Spleen (tissue), 11 donors: ENCODE measurements at regions not wholly inside any gene's neighbourhood (a gene's known extent, or its start where the extent isn't known, plus 50 kb on each side); places are given as distances from the start of the nearest gene placed in this dataset.

Experiments
- DNase-seq: peaks from one replicate; pipeline ENCODE4 v3.0.0-alpha.2; 2020
- H3K27ac ChIP-seq, 8 donors: fragments of 200-600 bp; sonication (generic) in 7 of 8; 1 replicate in 4 of 8; 2 replicates in 4 of 8; pipeline versions ENCODE4 v1.5.0 to v1.8.0; 2016 to 2021; ENCODE audit warnings: inconsistent platforms in 4 of 8, mild to moderate bottlenecking in 4 of 8, moderate library complexity in 1 of 8
- H3K27me3 ChIP-seq, 7 donors: fragments of 200-600 bp; sonication (generic) in 6 of 7; replicated peaks in 1 of 7; 1 replicate in 4 of 7; 2 replicates in 3 of 7; pipeline versions ENCODE4 v1.5.0 to v1.8.0; 2016 to 2021; ENCODE audit warnings: inconsistent platforms in 3 of 7, mild to moderate bottlenecking in 1 of 7
- H3K36me3 ChIP-seq, 6 donors: fragments of 200-600 bp; sonication (generic) in 5 of 6; 1 replicate in 4 of 6; 2 replicates in 2 of 6; pipeline versions ENCODE4 v1.5.0 to v1.8.0; 2016 to 2021; ENCODE audit warnings: inconsistent platforms in 2 of 6
- H3K4me1 ChIP-seq, 6 donors: fragments of 200-600 bp; sonication (generic) in 5 of 6; 1 replicate in 3 of 6; 2 replicates in 3 of 6; pipeline versions ENCODE4 v1.5.0 to v1.8.0; 2016 to 2021; ENCODE audit warnings: inconsistent platforms in 3 of 6
- H3K4me3 ChIP-seq, 8 donors: fragments of 200-600 bp; sonication (generic) in 7 of 8; 1 replicate in 4 of 8; 2 replicates in 4 of 8; pipeline versions ENCODE4 v1.5.0 to v1.8.0; 2016 to 2021; ENCODE audit warnings: inconsistent platforms in 4 of 8, mild to moderate bottlenecking in 4 of 8, moderate library complexity in 2 of 8
- H3K9me3 ChIP-seq, 8 donors: fragments of 200-600 bp; sonication (generic) in 7 of 8; 1 replicate in 4 of 8; 2 replicates in 4 of 8; pipeline versions ENCODE4 v1.5.0 to v1.8.0; 2016 to 2021; ENCODE audit warnings: inconsistent platforms in 4 of 8
- POLR2A ChIP-seq, 3 donors: fragments of 450-650 bp; IDR thresholded peaks; one replicate each; pipeline ENCODE4 v1.5.1; 2017; ENCODE audit warnings: antibody characterized with exemption in 3 of 3, mild to moderate bottlenecking in 1 of 3
- POLR2AphosphoS5 ChIP-seq, 3 donors: sonication (generic); formaldehyde crosslinking; IDR thresholded peaks; one replicate each; pipeline ENCODE4 v1.5.1; 2017; ENCODE audit warnings: antibody characterized with exemption in 3 of 3
- WGBS, 5 donors: extraction: QIAGEN DNeasy Blood & Tissue Kit in 3 of 5; methylation state at CpG; one replicate each; pipeline versions ENCODE4 v1.1.5 to v1.1.7; 2013 to 2018; 5-methylcytosine and 5-hydroxymethylcytosine counted together
- intact Hi-C: fragments of 100-400 bp; cut with DNase I; formaldehyde crosslinking; loops from one replicate; pipeline ENCODE4 v1.15.0; 2023; ENCODE audit warnings: low total_unique reads
- TF ChIP-seq, protein P1 (sequence below), 11 experiments: fragments of 200-600 bp in 7 of 11; fragments of 450-650 bp in 4 of 11; sonication (generic) in 4 of 11; IDR thresholded peaks in 8 of 11; conservative IDR thresholded peaks in 3 of 11; 1 replicate in 7 of 11; 2 replicates in 4 of 11; pipeline versions ENCODE4 v1.4.0 to v1.8.0; 2016 to 2021; ENCODE audit warnings: antibody characterized with exemption in 11 of 11, inconsistent platforms in 4 of 11, mild to moderate bottlenecking in 1 of 11
- donor health status: healthy with polysubstance abuse.
- donor health status: DM: no; HTN: no; CAD: no; lungs with moderate emphysema.
- donor health status: DM: no; HTN: no; CAD: no.
- donor health status: Bipolar disorder and iron deficiency.
- donor health status: healthy.
- donor health status: DM: no; HTN: no; CAD: no.
- donor health status: DM: yes; HTN: yes; CAD: no.

- no peak overlapping the region for H3K27ac ChIP-seq
- DNase-seq = no peak
- H3K4me3 ChIP-seq = no peak overlapping the region
- H3K9me3 ChIP-seq = no peaks in the 10 kb centered on the region
- no peaks in the 10 kb centered on the region for H3K27me3 ChIP-seq
- intact Hi-C loops = no loop called here
- H3K36me3 ChIP-seq = no peaks in the 10 kb centered on the region
- TF ChIP-seq POLR2AphosphoS5 (IDR thresholded peaks at IDR 0.05) (no peak), POLR2A (IDR thresholded peaks at IDR 0.05) (no peak)
- TF ChIP-seq, protein P1, sequence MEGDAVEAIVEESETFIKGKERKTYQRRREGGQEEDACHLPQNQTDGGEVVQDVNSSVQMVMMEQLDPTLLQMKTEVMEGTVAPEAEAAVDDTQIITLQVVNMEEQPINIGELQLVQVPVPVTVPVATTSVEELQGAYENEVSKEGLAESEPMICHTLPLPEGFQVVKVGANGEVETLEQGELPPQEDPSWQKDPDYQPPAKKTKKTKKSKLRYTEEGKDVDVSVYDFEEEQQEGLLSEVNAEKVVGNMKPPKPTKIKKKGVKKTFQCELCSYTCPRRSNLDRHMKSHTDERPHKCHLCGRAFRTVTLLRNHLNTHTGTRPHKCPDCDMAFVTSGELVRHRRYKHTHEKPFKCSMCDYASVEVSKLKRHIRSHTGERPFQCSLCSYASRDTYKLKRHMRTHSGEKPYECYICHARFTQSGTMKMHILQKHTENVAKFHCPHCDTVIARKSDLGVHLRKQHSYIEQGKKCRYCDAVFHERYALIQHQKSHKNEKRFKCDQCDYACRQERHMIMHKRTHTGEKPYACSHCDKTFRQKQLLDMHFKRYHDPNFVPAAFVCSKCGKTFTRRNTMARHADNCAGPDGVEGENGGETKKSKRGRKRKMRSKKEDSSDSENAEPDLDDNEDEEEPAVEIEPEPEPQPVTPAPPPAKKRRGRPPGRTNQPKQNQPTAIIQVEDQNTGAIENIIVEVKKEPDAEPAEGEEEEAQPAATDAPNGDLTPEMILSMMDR (IDR thresholded peaks at IDR 0.05 in 8 of 11, conservative IDR thresholded peaks at IDR 0.05 in 3 of 11) = no peak
- H3K4me1 ChIP-seq = no peaks in the 10 kb centered on the region
- 82 to 89% (median 87%) methylated on average over 6 of the region's 6 CpGs for WGBS, 5 donors
Measured at GRCh38 chr9:105833271-105833975, 139.1 kb downstream of the TMEM38B start.

GRCh38 chr9:105834404-105834803 is 140.1 kb downstream of the TMEM38B start:
- Histone ChIP-seq H3K4me3 (no peak overlapping the region), H3K36me3 (no peaks in the 10 kb centered on the region), H3K27ac (no peak overlapping the region), H3K4me1 (no peaks in the 10 kb centered on the region), H3K27me3 (no peaks in the 10 kb centered on the region), H3K9me3 (no peaks in the 10 kb centered on the region)
- no peak for TF ChIP-seq POLR2A (IDR thresholded peaks at IDR 0.05)
- no peak for TF ChIP-seq POLR2AphosphoS5 (IDR thresholded peaks at IDR 0.05)
- TF ChIP-seq, protein P1 (IDR thresholded peaks at IDR 0.05 in 8 of 11, conservative IDR thresholded peaks at IDR 0.05 in 3 of 11) = no peak
- DNase-seq = no peak
- 77 to 86% (median 83%) methylated on average over 2 of the region's 2 CpGs for WGBS, 5 donors
- intact Hi-C loops = no loop called here

GRCh38 chr9:105835721-105836120 is 141.4 kb downstream of the TMEM38B start:
- no peaks in the 10 kb centered on the region for H3K36me3 ChIP-seq
- no peak overlapping the region for H3K27ac ChIP-seq
- no peaks in the 10 kb centered on the region for H3K9me3 ChIP-seq
- peak; percentile 73 for DNase-seq
- no peak overlapping the region for H3K4me3 ChIP-seq
- TF ChIP-seq, protein P1 (IDR thresholded peaks at IDR 0.05 in 8 of 11, conservative IDR thresholded peaks at IDR 0.05 in 3 of 11) = no peak
- no peak for TF ChIP-seq POLR2AphosphoS5 (IDR thresholded peaks at IDR 0.05)
- TF ChIP-seq POLR2A (IDR thresholded peaks at IDR 0.05) = no peak
- intact Hi-C loops = no loop called here
- WGBS, 5 donors = 62 to 73% (median 68%) methylated on average over 7 of the region's 7 CpGs
- H3K4me1 ChIP-seq = no peaks in the 10 kb centered on the region
- H3K27me3 ChIP-seq = no peaks in the 10 kb centered on the region

GRCh38 chr9:105836936-105837660 is 142.8 kb downstream of the TMEM38B start:
- intact Hi-C loops = no loop called here
- no peak for TF ChIP-seq POLR2A (IDR thresholded peaks at IDR 0.05)
- TF ChIP-seq, protein P1 (IDR thresholded peaks at IDR 0.05 in 8 of 11, conservative IDR thresholded peaks at IDR 0.05 in 3 of 11) = no peak
- TF ChIP-seq POLR2AphosphoS5 (IDR thresholded peaks at IDR 0.05) = no peak
- WGBS, 5 donors = 77 to 92% (median 83%) methylated on average over 10 of the region's 10 CpGs

More at GRCh38 chr9:105836936-105837660, 142.8 kb downstream of the TMEM38B start:
- no peak for DNase-seq
- H3K27me3 ChIP-seq = no peaks in the 10 kb centered on the region
- H3K4me1 ChIP-seq = no peaks in the 10 kb centered on the region
- no peak overlapping the region for H3K4me3 ChIP-seq
- H3K9me3 ChIP-seq = no peaks in the 10 kb centered on the region
- no peak overlapping the region for H3K27ac ChIP-seq
- H3K36me3 ChIP-seq = no peaks in the 10 kb centered on the region
